H1 (cell line): ENCODE measurements at regions not wholly inside any gene's neighbourhood (a gene's known extent, or its start where the extent isn't known, plus 50 kb on each side); places are given as distances from the start of the nearest gene placed in this dataset.

Experiments used
- CTCF ChIA-PET: fragments of 300-600 bp; sonication (Branson Sonifier 250); formaldehyde crosslinking; loops from one replicate; lab custom pipeline; 2021; ENCODE audit not compliant: partially characterized antibody; lab: Charles Lee
- POLR2A ChIA-PET: fragments of 300-600 bp; sonication (Branson Sonifier 250); formaldehyde crosslinking; loops from one replicate; lab custom pipeline; 2021; ENCODE audit warnings: inconsistent platforms; ENCODE audit not compliant: partially characterized antibody; lab: Charles Lee
- DNase-seq, 2 experiments: peaks; one replicate each; pipeline versions ENCODE4 v3.0.0 to v3.0.0-alpha.2; 2010 to 2022; ENCODE audit warnings: low spot score in 2 of 2, low read depth in 1 of 2, mixed read lengths in 1 of 2
- FAIRE-seq: peaks from 2 replicates; lab custom pipeline; 2011; peaks lifted over from hg19 to GRCh38; lab: Jason Lieb, UNC
- H2AFZ ChIP-seq: 2 replicates; pipeline ENCODE4 v1.8.1; 2012; ENCODE audit warnings: low read length, inconsistent platforms
- H2AK5ac ChIP-seq: 2 replicates; pipeline ENCODE4 v1.6.1; 2013; ENCODE audit warnings: low read depth, low read length
- H2BK120ac ChIP-seq: replicated peaks from 2 replicates; pipeline ENCODE3; 2013; ENCODE audit warnings: low read depth, low read length, inconsistent platforms
- H2BK12ac ChIP-seq: 2 replicates; pipeline ENCODE4 v1.6.1; 2013; ENCODE audit warnings: low read depth, low read length
- H2BK15ac ChIP-seq: 2 replicates; pipeline ENCODE4 v1.6.1; 2013; ENCODE audit warnings: low read length
- H2BK20ac ChIP-seq: 2 replicates; pipeline ENCODE4 v1.6.1; 2013; ENCODE audit warnings: low read length
- H2BK5ac ChIP-seq: 2 replicates; pipeline ENCODE4 v1.6.1; 2013; ENCODE audit warnings: low read depth, low read length
- H3K14ac ChIP-seq: 2 replicates; pipeline ENCODE4 v1.6.1; 2013; ENCODE audit warnings: inconsistent platforms; ENCODE audit not compliant: insufficient read length
- H3K18ac ChIP-seq: 2 replicates; pipeline ENCODE4 v1.6.1; 2013; ENCODE audit warnings: low read length; ENCODE audit errors: extremely low read depth
- H3K23ac ChIP-seq: 2 replicates; pipeline ENCODE4 v1.6.1; 2013; ENCODE audit warnings: inconsistent platforms; ENCODE audit not compliant: insufficient read length
- H3K23me2 ChIP-seq: 2 replicates; pipeline ENCODE4 v1.6.1; 2013; ENCODE audit warnings: low read depth, low read length
- H3K27ac ChIP-seq: 2 replicates; pipeline ENCODE4 v1.6.1; 2011; ENCODE audit warnings: low read depth, low read length, inconsistent platforms
- H3K27me3 ChIP-seq, 4 experiments: replicated peaks in 1 of 4; 1 replicate in 1 of 4; 2 replicates in 3 of 4; pipeline versions ENCODE4 v1.6.1 to v1.8.1; 2011 to 2013; ENCODE audit warnings: low read length in 3 of 4, mild to moderate bottlenecking in 3 of 4, inconsistent platforms in 2 of 4, mixed read lengths in 2 of 4, moderate library complexity in 1 of 4; ENCODE audit not compliant: control insufficient read depth in 3 of 4, insufficient read depth in 3 of 4; ENCODE audit errors: extremely low read depth in 1 of 4
- H3K36me3 ChIP-seq, 4 experiments: 2 replicates each; pipeline versions ENCODE4 v1.6.1 to v1.8.1; 2011 to 2013; ENCODE audit warnings: mild to moderate bottlenecking in 4 of 4, low read length in 3 of 4, moderate library complexity in 2 of 4, control low read depth in 1 of 4, inconsistent platforms in 1 of 4; ENCODE audit not compliant: insufficient read depth in 4 of 4, control insufficient read depth in 2 of 4
- H3K4ac ChIP-seq: replicated peaks from 2 replicates; pipeline ENCODE3; 2013; ENCODE audit warnings: low read length, low read depth, mixed read lengths, inconsistent platforms; ENCODE audit not compliant: insufficient read length
- H3K4me1 ChIP-seq, 4 experiments: replicated peaks in 1 of 4; 1 replicate in 1 of 4; 2 replicates in 3 of 4; pipeline versions ENCODE4 v1.6.1 to v1.8.1; 2011 to 2013; ENCODE audit warnings: low read length in 3 of 4, inconsistent platforms in 2 of 4, mixed read lengths in 1 of 4; ENCODE audit not compliant: insufficient read depth in 4 of 4, control insufficient read depth in 3 of 4
- H3K4me2 ChIP-seq, 2 experiments: 2 replicates each; pipeline versions ENCODE4 v1.6.1 to v1.8.1; 2011 to 2013; ENCODE audit warnings: low read depth in 2 of 2, low read length in 2 of 2, control low read depth in 1 of 2, inconsistent platforms in 1 of 2, mild to moderate bottlenecking in 1 of 2; ENCODE audit not compliant: insufficient read depth in 1 of 2
- H3K4me3 ChIP-seq, 4 experiments: fragments of 200-600, 300-600 bp in 1 of 4; sonication (generic), shearing (Covaris generic), sonication (Bioruptor Twin) in 1 of 4; 2 replicates each; pipeline versions ENCODE4 v1.5.1 to v1.8.1; 2011 to 2016; ENCODE audit warnings: low read length in 4 of 4, low read depth in 3 of 4, control low read depth in 2 of 4, inconsistent platforms in 2 of 4, mild to moderate bottlenecking in 2 of 4, mixed read lengths in 1 of 4, moderate library complexity in 1 of 4; ENCODE audit not compliant: insufficient read depth in 2 of 4; ENCODE audit errors: extremely low read depth in 1 of 4
- H3K56ac ChIP-seq: replicated peaks from 2 replicates; pipeline ENCODE3; 2013; ENCODE audit warnings: low read depth, mild to moderate bottlenecking, mixed read lengths, low read length, inconsistent platforms; ENCODE audit not compliant: insufficient read length
- H3K79me1 ChIP-seq: 2 replicates; pipeline ENCODE4 v1.6.1; 2013; ENCODE audit warnings: low read depth, low read length, control low read depth
- H3K79me2 ChIP-seq, 2 experiments: 2 replicates each; pipeline versions ENCODE4 v1.6.1 to v1.8.1; 2012 to 2013; ENCODE audit warnings: low read length in 2 of 2, mild to moderate bottlenecking in 2 of 2, inconsistent platforms in 1 of 2; ENCODE audit not compliant: insufficient read depth in 2 of 2, control insufficient read depth in 1 of 2
- H3K9ac ChIP-seq, 4 experiments: replicated peaks in 1 of 4; 1 replicate in 1 of 4; 2 replicates in 3 of 4; pipeline versions ENCODE4 v1.6.1 to v1.8.1; 2011 to 2013; ENCODE audit warnings: low read depth in 3 of 4, low read length in 3 of 4, control low read depth in 2 of 4, mild to moderate bottlenecking in 2 of 4, moderate library complexity in 2 of 4, inconsistent platforms in 1 of 4; ENCODE audit errors: extremely low read depth in 1 of 4
- H3K9me3 ChIP-seq, 2 experiments: 2 replicates each; pipeline versions ENCODE4 v1.6.1 to v1.8.1; 2012 to 2013; ENCODE audit warnings: mild to moderate bottlenecking in 2 of 2, moderate library complexity in 2 of 2, control low read depth in 1 of 2, inconsistent platforms in 1 of 2, low read depth in 1 of 2, low read length in 1 of 2, mixed read lengths in 1 of 2; ENCODE audit not compliant: insufficient read depth in 2 of 2
- H4K20me1 ChIP-seq, 2 experiments: replicated peaks in 1 of 2; 2 replicates each; pipeline versions ENCODE3 to v1.8.1; 2011 to 2013; ENCODE audit warnings: inconsistent platforms in 2 of 2, low read length in 2 of 2, mild to moderate bottlenecking in 1 of 2; ENCODE audit not compliant: insufficient read depth in 2 of 2, control insufficient read depth in 1 of 2
- H4K5ac ChIP-seq: 2 replicates; pipeline ENCODE4 v1.6.1; 2013; ENCODE audit warnings: low read length, low read depth, mixed read lengths, inconsistent platforms; ENCODE audit not compliant: insufficient read length
- H4K8ac ChIP-seq: 2 replicates; pipeline ENCODE4 v1.8.0; 2013; ENCODE audit warnings: mild to moderate bottlenecking, moderate library complexity, low read length, inconsistent platforms; ENCODE audit not compliant: insufficient read depth; ENCODE audit errors: extremely low read depth
- H4K91ac ChIP-seq: replicated peaks from 2 replicates; pipeline ENCODE3; 2013; ENCODE audit warnings: low read length, mixed read lengths, inconsistent platforms; ENCODE audit not compliant: insufficient read length
- CEBPB ChIP-seq: IDR thresholded peaks from 2 replicates; pipeline ENCODE4 v1.6.1; 2012; ENCODE audit warnings: low read depth, low read length
- CHD1 ChIP-seq: IDR thresholded peaks from 2 replicates; pipeline ENCODE4 v1.6.1; 2012; ENCODE audit warnings: low read depth, low read length, improper control_type of control experiment
- CHD2 ChIP-seq: IDR thresholded peaks from 2 replicates; pipeline ENCODE4 v1.6.1; 2012; ENCODE audit warnings: low read length, improper control_type of control experiment
- HDAC2 ChIP-seq, 2 experiments: fragments of 300-600 bp in 1 of 2; sonication (generic) in 1 of 2; IDR thresholded peaks; 2 replicates each; pipeline ENCODE4 v1.6.1; 2011 to 2012; ENCODE audit warnings: low read depth in 2 of 2, low read length in 2 of 2, mild to moderate bottlenecking in 2 of 2, moderate library complexity in 2 of 2, borderline replicate concordance in 1 of 2, inconsistent platforms in 1 of 2
- HDAC6 ChIP-seq: IDR thresholded peaks from one replicate; pipeline ENCODE4 v1.7.1; 2012; ENCODE audit warnings: low read depth, mild to moderate bottlenecking, inconsistent platforms, low read length, moderate library complexity
- PHF8 ChIP-seq: fragments of 200-600 bp; sonication (generic); conservative IDR thresholded peaks from 2 replicates; pipeline ENCODE4 v1.7.1; 2012; ENCODE audit warnings: low read depth, mild to moderate bottlenecking, inconsistent platforms, low read length, moderate library complexity
- POU5F1 ChIP-seq: IDR thresholded peaks from 2 replicates; pipeline ENCODE4 v1.6.1; 2011; ENCODE audit warnings: low read depth, mild to moderate bottlenecking, low read length, moderate library complexity
- RAD21 ChIP-seq, 2 experiments: IDR thresholded peaks in 1 of 2; conservative IDR thresholded peaks in 1 of 2; 2 replicates each; pipeline ENCODE4 v1.6.1; 2011; ENCODE audit warnings: low read depth in 2 of 2, low read length in 2 of 2, improper control_type of control experiment in 1 of 2, inconsistent platforms in 1 of 2, mild to moderate bottlenecking in 1 of 2, moderate library complexity in 1 of 2
- SIN3A ChIP-seq, 2 experiments: IDR thresholded peaks in 1 of 2; conservative IDR thresholded peaks in 1 of 2; 2 replicates each; pipeline ENCODE4 v1.6.1; 2011 to 2012; ENCODE audit warnings: low read length in 2 of 2, improper control_type of control experiment in 1 of 2, low read depth in 1 of 2, mild to moderate bottlenecking in 1 of 2
- SP2 ChIP-seq: IDR thresholded peaks from 2 replicates; pipeline ENCODE4 v1.6.1; 2012; ENCODE audit warnings: mild to moderate bottlenecking, low read length, inconsistent platforms
- TAF1 ChIP-seq: IDR thresholded peaks from 2 replicates; pipeline ENCODE4 v1.6.1; 2011; ENCODE audit warnings: mild to moderate bottlenecking, low read depth, low read length
- TBP ChIP-seq: IDR thresholded peaks from 2 replicates; pipeline ENCODE4 v1.6.1; 2011; ENCODE audit warnings: low read depth, low read length, improper control_type of control experiment
- USF2 ChIP-seq: IDR thresholded peaks from 2 replicates; pipeline ENCODE4 v1.6.1; 2011; ENCODE audit warnings: low read length, improper control_type of control experiment
- WGBS, 2 experiments: shearing (Covaris generic) in 1 of 2; methylation state at CpG; one replicate each; pipeline versions ENCODE4 v1.1.6 to v1.1.7; 2013 to 2015; ENCODE audit warnings: low lambda C conversion rate in 2 of 2, mixed read lengths in 2 of 2, inconsistent platforms in 1 of 2, low coverage in 1 of 2, missing lambda C conversion rate in 1 of 2; ENCODE audit not compliant: insufficient replicate concordance in 2 of 2, insufficient coverage in 1 of 2, insufficient read length in 1 of 2; ENCODE audit errors: extremely low coverage in 1 of 2, missing lambda C conversion rate in 1 of 2; 5-methylcytosine and 5-hydroxymethylcytosine counted together

GRCh38 chr20:20869161-20869775 lies 156.8 kb upstream of the RALGAPA2 start:
- DNase-seq (no peak), FAIRE-seq (no peak)
- no peak overlapping the region for H2BK5ac ChIP-seq
- no peak overlapping the region for H3K14ac ChIP-seq
- H3K79me2 ChIP-seq = no peaks in the 10 kb centered on the region
- no peak overlapping the region for H4K5ac ChIP-seq
- H3K4ac ChIP-seq = no peak overlapping the region
- H3K4me3 ChIP-seq = no peak overlapping the region
- no peak overlapping the region for H2BK120ac ChIP-seq
- no peak overlapping the region for H3K18ac ChIP-seq
- no peak overlapping the region for H3K23ac ChIP-seq
- H3K9ac ChIP-seq = no peak overlapping the region
- no peak overlapping the region for H2AFZ ChIP-seq
- no peak overlapping the region for H3K27ac ChIP-seq
- no peak overlapping the region for H3K56ac ChIP-seq
- no peaks in the 10 kb centered on the region for H3K4me1 ChIP-seq
- H4K8ac ChIP-seq = no peak overlapping the region
- H3K36me3 ChIP-seq = no peaks in the 10 kb centered on the region
- no peak overlapping the region for H2BK15ac ChIP-seq
- H3K27me3 ChIP-seq = no peaks in the 10 kb centered on the region
- ChIA-PET POLR2A (interaction anchor here (0.5 kb wide), 1 partner anchor 168 kb away, joined by 3 read pairs; no protein-coding TSS in a partner anchor), CTCF (interaction anchor here (0.8 kb wide), 1 partner anchor 9 kb away, joined by 3 read pairs; no protein-coding TSS in a partner anchor)
- H2BK12ac ChIP-seq = no peak overlapping the region
- H3K4me2 ChIP-seq = no peak overlapping the region
- H2AK5ac ChIP-seq = no peak overlapping the region
- no peaks in the 10 kb centered on the region for H3K23me2 ChIP-seq
- H4K91ac ChIP-seq = no peak overlapping the region
- no peaks in the 10 kb centered on the region for H4K20me1 ChIP-seq
- H3K79me1 ChIP-seq = no peaks in the 10 kb centered on the region
- H3K9me3 ChIP-seq = no peaks in the 10 kb centered on the region
- 95% methylated on average over 5 of the region's 5 CpGs; no CpG with 5 or more reads in 1 of the 2 experiments for WGBS, 2 experiments
- H2BK20ac ChIP-seq = no peak overlapping the region
- TF ChIP-seq CHD1 (no peak), HDAC2 (IDR thresholded peaks at IDR 0.05; ENCODE audit: borderline replicate concordance in 1 of 2, low read depth in 2 of 2, low read length in 2 of 2) (no peak), SP2 (no peak), RAD21 (IDR thresholded peaks at IDR 0.05 in 1 of 2, conservative IDR thresholded peaks at IDR 0.05 in 1 of 2; ENCODE audit: low read depth in 2 of 2, low read length in 2 of 2) (no peak), HDAC6 (no peak), CEBPB (no peak), POU5F1 (no peak), TAF1 (no peak), TBP (no peak), SIN3A (conservative IDR thresholded peaks at IDR 0.05 in 1 of 2, IDR thresholded peaks at IDR 0.05 in 1 of 2; ENCODE audit: low read depth in 1 of 2, low read length in 2 of 2) (no peak), PHF8 (no peak), USF2 (no peak), CHD2 (no peak)
